HG02938 (cell line): ENCODE measurements at regions not wholly inside any gene's neighbourhood (a gene's known extent, or its start where the extent isn't known, plus 50 kb on each side); places are given as distances from the start of the nearest gene placed in this dataset.
"Not testable (repeated sequence)": the region's sequence is repeated elsewhere in the genome, so short reads cannot be mapped to it uniquely, and the experiment has no call there.

Experiments used
- ATAC-seq: cut with Tn5 transposase; IDR thresholded peaks from one replicate; pipeline ENCODE4 v1.9.1; 2021; ENCODE audit warnings: mild to moderate bottlenecking, moderate library complexity; ENCODE audit not compliant: unreplicated experiment

GRCh38 chr7:91750091-91750490 is 130.4 kb downstream of the MTERF1 start:
- ATAC-seq, result no peak

GRCh38 chr7:91752102-91752501 is 128.4 kb downstream of the MTERF1 start:
- no peak for ATAC-seq

DNA sequence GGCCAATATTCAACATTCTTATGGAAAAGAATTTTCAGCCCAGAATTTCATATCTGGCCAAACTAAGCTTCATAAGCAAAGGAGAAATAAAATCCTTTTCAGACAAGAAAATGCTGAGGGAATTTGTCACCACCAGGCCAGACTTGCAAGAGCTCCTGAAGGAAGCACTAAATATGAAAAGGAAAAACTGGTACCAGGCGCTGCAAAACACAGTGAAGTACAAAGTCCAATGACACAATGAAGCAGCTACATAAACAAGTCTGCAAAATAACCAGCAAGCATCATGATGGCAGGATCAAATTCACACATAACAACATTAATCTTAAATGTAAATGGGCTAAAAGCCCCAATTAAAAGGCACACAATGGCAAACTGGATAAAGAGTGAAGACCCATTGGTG is 126.2 kb downstream of the MTERF1 start:
- ATAC-seq, result not testable (repeated sequence)

- not testable (repeated sequence) for ATAC-seq
Measured at GRCh38 chr7:91755121-91755520, 125.4 kb downstream of the MTERF1 start.

DNA sequence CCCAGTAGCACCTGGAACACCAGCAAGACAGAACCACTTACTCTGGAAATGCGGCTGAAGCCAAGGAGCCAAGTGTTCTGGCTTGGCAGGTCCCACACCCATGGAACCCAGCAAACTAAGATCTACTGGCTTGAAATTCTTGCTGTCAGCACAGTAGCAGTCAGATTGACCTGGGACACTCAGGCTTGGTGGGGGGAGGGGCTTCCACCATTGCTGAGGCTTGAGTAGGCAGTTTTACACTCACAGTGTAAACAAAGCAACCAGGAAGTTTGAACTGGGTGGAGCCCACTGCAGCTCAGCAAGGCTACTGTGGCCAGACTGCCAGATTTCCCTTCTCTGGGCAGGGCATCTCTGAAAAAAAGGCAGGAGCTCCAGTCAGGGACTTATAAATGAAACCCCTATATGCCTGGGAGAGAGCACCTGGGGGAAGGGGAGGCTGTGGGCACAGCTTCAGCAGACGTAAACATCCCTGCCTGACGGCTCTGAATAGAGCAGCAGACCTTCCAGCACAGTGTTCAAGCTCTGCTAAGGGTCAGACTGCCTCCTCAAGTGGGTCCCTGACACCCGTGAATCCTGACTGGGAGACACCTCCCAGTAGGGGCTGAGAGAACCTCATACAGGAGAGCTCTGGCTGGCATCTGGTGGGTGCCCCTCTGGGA is 121.2 kb downstream of the MTERF1 start:
- ATAC-seq, result no peak

DNA sequence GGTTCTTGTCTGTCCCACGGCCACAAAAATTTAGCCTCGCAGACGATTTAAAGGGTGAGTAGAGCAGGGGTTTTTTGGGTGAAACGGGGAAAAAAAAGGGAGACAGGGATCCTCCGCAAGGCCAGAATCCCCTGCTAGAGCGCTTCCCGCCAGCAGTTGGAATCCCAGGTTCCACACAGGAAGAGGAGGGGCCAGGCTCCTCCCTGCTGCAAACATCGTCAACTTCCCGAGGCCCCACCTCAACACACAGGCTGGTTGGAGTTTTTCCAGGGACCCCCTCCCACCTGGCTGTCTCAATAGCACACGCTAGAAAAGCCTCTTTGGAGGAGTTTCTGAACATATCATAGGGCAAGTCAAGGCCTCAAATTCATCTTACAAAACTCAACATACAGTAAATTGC is 112.7 kb downstream of the MTERF1 start:
- ATAC-seq, result no peak

DNA sequence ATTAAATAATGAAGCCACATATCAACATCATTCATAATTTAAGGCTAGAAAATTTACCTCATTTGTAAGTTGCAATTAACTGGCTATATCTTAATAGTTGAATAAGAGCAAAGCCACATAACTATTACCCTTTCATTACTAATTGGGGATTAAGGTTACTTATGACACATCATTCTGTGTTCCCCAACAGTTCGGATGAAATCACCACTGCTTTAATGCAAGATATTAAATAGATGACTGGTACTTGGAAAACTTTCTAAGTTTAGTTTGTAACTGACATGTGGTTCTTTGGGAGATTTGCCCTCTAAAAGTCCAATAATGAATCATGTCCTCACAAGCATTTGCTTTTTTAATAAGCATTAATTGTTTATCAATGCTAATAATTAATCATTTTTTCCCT is 109.1 kb downstream of the MTERF1 start:
- no peak for ATAC-seq

- no peak for ATAC-seq
Measured at GRCh38 chr7:91771921-91772815, 108.3 kb downstream of the MTERF1 start.

DNA sequence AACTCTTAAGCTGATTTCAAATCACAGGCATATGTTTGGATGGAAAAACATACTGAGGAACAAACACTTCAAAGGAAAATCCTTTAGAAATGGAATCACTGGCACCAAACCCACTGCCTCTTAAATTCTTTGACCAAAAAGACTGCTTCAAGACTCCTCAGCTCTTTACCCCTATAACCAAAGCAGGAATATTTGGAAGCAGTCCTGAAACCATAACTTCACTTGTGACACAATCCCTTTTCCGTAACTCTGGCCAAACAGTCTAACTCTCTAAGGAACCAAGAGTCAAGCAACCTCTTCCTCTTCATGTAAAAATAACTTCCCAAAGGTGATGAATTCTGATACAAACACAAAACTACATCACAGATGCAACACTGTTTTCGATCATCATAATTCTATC is 104.3 kb downstream of the MTERF1 start:
- ATAC-seq, result no peak

DNA sequence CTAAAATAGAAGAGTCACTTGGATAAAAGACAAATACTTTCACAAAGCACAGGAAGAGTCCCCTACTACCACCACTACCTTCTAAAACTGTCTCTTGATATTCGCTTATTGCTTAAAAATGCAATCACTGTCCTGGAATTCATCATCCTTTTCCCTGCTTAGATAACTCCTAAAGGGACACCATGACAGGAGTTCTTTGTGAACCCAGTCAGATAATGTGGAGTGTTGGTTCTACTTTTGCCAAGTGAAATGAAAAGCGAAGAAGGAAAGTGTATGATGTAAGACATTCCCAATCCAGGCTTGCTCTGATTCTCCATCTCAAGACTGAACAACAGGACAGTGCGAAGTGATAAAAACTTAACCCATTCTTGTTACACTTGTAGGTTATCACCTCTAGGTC is 103.0 kb downstream of the MTERF1 start:
- no peak for ATAC-seq

GRCh38 chr7:91778416-91778815 is 102.1 kb downstream of the MTERF1 start:
- no peak for ATAC-seq

DNA sequence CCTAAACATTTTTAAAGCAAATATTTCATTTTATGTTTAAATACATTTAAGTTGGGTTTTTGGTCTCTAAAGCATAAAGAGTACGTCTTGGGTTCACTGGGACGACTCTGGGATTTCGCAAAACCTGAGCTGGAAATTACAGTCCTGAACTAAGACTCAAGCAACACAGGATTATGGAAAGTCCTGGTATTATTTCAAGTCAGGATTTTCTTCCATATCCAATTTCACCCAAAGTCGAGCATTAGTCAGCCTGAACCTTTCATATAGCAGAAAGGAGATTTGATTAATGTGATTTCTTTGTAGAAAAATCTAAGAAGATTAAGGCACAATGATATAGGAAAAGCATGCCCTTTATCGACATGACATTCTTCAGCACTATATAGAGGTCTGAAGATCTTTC is 100.0 kb downstream of the MTERF1 start:
- no peak for ATAC-seq

GRCh38 chr7:91784469-91784868 is 96.0 kb downstream of the MTERF1 start:
- ATAC-seq, result no peak

- ATAC-seq, result no peak
Measured at GRCh38 chr7:91787931-91788330, 92.6 kb downstream of the MTERF1 start.

GRCh38 chr7:91789086-91789485 is 91.4 kb downstream of the MTERF1 start:
- ATAC-seq, result no peak

- no peak for ATAC-seq
Measured at GRCh38 chr7:91789558-91789957, 90.9 kb downstream of the MTERF1 start.

DNA sequence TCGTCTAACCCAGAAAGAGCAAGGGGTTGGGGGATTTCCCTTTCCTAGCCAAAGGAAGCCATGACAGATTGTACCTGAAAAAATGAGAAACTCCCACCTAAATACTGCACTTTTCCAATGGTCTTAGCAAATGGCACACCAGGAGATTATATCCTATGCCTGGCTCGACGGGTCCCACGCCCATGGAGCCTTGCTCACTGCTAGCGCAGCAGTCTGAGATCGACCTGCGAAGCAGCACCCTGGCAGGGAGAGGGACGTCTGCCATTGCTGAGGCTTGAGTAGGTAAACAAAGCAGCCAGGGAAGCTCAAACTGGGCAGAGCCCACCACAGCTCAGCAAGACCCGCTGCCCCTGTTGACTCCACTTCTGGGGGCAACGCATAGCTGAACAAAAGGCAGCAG is 89.9 kb downstream of the MTERF1 start:
- not testable (repeated sequence) for ATAC-seq

DNA sequence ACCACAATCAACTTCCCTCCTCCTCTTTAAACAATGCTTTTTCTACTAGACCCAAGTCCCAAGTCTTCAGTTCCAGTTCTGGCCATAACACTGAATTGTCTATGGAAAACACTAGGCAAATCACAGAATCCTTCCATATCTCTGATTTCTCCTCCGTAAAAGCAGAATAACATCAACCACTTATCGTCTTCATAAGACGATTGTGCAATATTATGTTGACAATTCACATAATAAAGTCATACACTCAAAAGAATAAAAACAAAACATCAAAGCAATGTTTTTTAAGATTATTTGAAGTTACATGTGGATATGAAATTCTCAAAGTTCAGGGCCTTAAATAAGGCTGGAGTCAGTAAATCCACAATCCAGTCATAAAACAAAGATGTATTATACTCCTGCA is 84.4 kb downstream of the MTERF1 start:
- no peak for ATAC-seq

GRCh38 chr7:91798425-91798824 is 82.1 kb downstream of the MTERF1 start:
- no peak for ATAC-seq

- ATAC-seq, result no peak
Measured at GRCh38 chr7:91800389-91800788, 80.1 kb downstream of the MTERF1 start.

- ATAC-seq, result no peak
Measured at GRCh38 chr7:91801331-91801983, 79.0 kb downstream of the MTERF1 start.

- no peak for ATAC-seq
Measured at GRCh38 chr7:91811236-91811635, 69.3 kb downstream of the MTERF1 start.
